Neural cell (in vitro differentiated cells): ENCODE measurements at regions not wholly inside any gene's neighbourhood (a gene's known extent, or its start where the extent isn't known, plus 50 kb on each side); places are given as distances from the start of the nearest gene placed in this dataset.

Source experiments
- H2AFZ ChIP-seq: fragments of 200-600, 300-800 bp; sonication (generic), shearing (Covaris generic); 2 replicates; pipeline ENCODE4 v1.6.0; 2014; ENCODE audit warnings: low read depth, mild to moderate bottlenecking, antibody characterized with exemption, low read length, moderate library complexity
- H3F3A ChIP-seq: fragments of 200-600 bp; shearing (Covaris generic); 2 replicates; pipeline ENCODE4 v1.6.1; 2016; ENCODE audit warnings: mild to moderate bottlenecking, moderate library complexity, mixed read lengths, antibody characterized with exemption, low read length; ENCODE audit not compliant: insufficient read depth, poor library complexity, severe bottlenecking
- H3K27ac ChIP-seq: fragments of 200-600, 300-800 bp; sonication (generic), shearing (Covaris generic); 2 replicates; pipeline ENCODE4 v1.5.1; 2014; ENCODE audit warnings: mild to moderate bottlenecking, low read length, moderate library complexity
- H3K27me3 ChIP-seq: fragments of 300-800, 200-600 bp; sonication (generic), shearing (Covaris generic); 2 replicates; pipeline ENCODE4 v1.6.0; 2014; ENCODE audit warnings: mild to moderate bottlenecking, low read depth, low read length, moderate library complexity; ENCODE audit not compliant: insufficient read depth
- H3K36me3 ChIP-seq: fragments of 300-800, 200-600 bp; sonication (generic), shearing (Covaris generic); 2 replicates; pipeline ENCODE4 v1.5.1; 2014; ENCODE audit warnings: mild to moderate bottlenecking, antibody characterized with exemption, low read length, moderate library complexity; ENCODE audit not compliant: insufficient read depth
- H3K4me2 ChIP-seq: fragments of 300-800, 200-600 bp; sonication (generic), shearing (Covaris generic); 2 replicates; pipeline ENCODE4 v1.6.0; 2014; ENCODE audit warnings: mild to moderate bottlenecking, low read length
- H3K4me3 ChIP-seq: fragments of 300-800, 200-600 bp; sonication (generic), shearing (Covaris generic); 2 replicates; pipeline ENCODE4 v1.5.1; 2014; ENCODE audit warnings: mild to moderate bottlenecking, low read length, moderate library complexity
- H3K79me2 ChIP-seq: fragments of 200-600 bp; shearing (Covaris generic); replicated peaks from 2 replicates; pipeline ENCODE4 v1.6.0; 2014; ENCODE audit warnings: mild to moderate bottlenecking, low read length, moderate library complexity; ENCODE audit not compliant: insufficient read depth
- H3K9ac ChIP-seq: fragments of 300-800, 200-600 bp; sonication (generic), shearing (Covaris generic); 2 replicates; pipeline ENCODE4 v1.6.1; 2016; ENCODE audit warnings: mild to moderate bottlenecking, low read length, mixed read lengths
- H3K9me2 ChIP-seq: fragments of 200-600 bp; shearing (Covaris generic); 2 replicates; pipeline ENCODE4 v1.6.1; 2016; ENCODE audit warnings: mild to moderate bottlenecking, low read length, mixed read lengths; ENCODE audit not compliant: insufficient read depth
- H3K9me3 ChIP-seq: fragments of 200-600, 300-800 bp; sonication (generic), shearing (Covaris generic); 2 replicates; pipeline ENCODE4 v1.6.1; 2016; ENCODE audit warnings: mild to moderate bottlenecking, mixed run types, low read length, moderate library complexity, mixed read lengths
- H4K20me1 ChIP-seq: fragments of 200-600 bp; shearing (Covaris generic); 2 replicates; pipeline ENCODE4 v1.6.1; 2016; ENCODE audit warnings: mild to moderate bottlenecking, mixed run types; ENCODE audit not compliant: insufficient read depth
- EP300 ChIP-seq: fragments of 450-650 bp; conservative IDR thresholded peaks from 2 replicates; pipeline ENCODE4 v1.6.1; 2014; ENCODE audit warnings: antibody characterized with exemption, mild to moderate bottlenecking, moderate library complexity; ENCODE audit not compliant: poor library complexity, severe bottlenecking
- EZH2 ChIP-seq: fragments of 200-600, 300-800 bp; shearing (Covaris generic), sonication (generic); IDR thresholded peaks from 2 replicates; pipeline ENCODE4 v1.6.1; 2014; ENCODE audit warnings: antibody characterized with exemption, low read length, borderline replicate concordance, mild to moderate bottlenecking; ENCODE audit not compliant: insufficient read depth, poor library complexity, severe bottlenecking
- MXI1 ChIP-seq: fragments of 450-650 bp; conservative IDR thresholded peaks from 2 replicates; pipeline ENCODE4 v1.6.1; 2014; ENCODE audit warnings: antibody characterized with exemption, mild to moderate bottlenecking; ENCODE audit not compliant: poor library complexity, severe bottlenecking
- POLR2AphosphoS5 ChIP-seq: IDR thresholded peaks from 2 replicates; pipeline ENCODE4 v1.6.1; 2012
- RAD21 ChIP-seq: fragments of 450-650 bp; conservative IDR thresholded peaks from 2 replicates; pipeline ENCODE4 v1.6.1; 2014; ENCODE audit warnings: antibody characterized with exemption, mild to moderate bottlenecking, moderate library complexity
- SMC3 ChIP-seq: fragments of 450-650 bp; conservative IDR thresholded peaks from 2 replicates; pipeline ENCODE4 v1.6.1; 2014; ENCODE audit warnings: antibody characterized with exemption, mild to moderate bottlenecking, moderate library complexity; ENCODE audit not compliant: poor library complexity
- TAF1 ChIP-seq: IDR thresholded peaks from 2 replicates; pipeline ENCODE4 v1.6.1; 2012; ENCODE audit warnings: low read depth
- TF ChIP-seq, protein P1 (sequence below): IDR thresholded peaks from 2 replicates; pipeline ENCODE4 v1.6.1; 2012; ENCODE audit warnings: borderline replicate concordance
- TF ChIP-seq, protein P2 (sequence below): fragments of 450-650 bp; IDR thresholded peaks from 2 replicates; pipeline ENCODE4 v1.5.1; 2014; ENCODE audit warnings: antibody characterized with exemption, mild to moderate bottlenecking, moderate library complexity; ENCODE audit not compliant: poor library complexity, severe bottlenecking

DNA sequence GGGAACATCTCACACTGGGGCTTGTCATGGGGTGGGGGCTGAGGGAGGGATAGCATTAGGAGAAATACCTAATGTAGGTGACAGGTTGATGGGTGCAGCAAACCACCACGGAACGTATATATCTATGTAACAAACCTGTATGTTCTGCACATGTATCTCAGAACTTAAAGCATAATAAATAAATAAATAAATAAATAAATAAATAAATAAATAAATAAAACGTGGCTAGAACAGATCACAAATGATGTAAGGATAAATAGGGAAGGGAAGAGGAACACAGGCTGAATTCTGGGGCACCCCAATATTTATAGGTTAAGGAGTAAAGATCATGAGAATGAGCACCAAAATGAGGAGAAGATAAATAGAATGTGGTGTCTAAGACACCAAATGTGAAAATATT is 592.2 kb downstream of the AMY1C start:
- Histone ChIP-seq H3F3A (no peaks in the 10 kb centered on the region), H3K4me3 (no peak overlapping the region), H3K9me2 (no peaks in the 10 kb centered on the region), H3K9me3 (no peaks in the 10 kb centered on the region), H3K9ac (no peak overlapping the region), H3K27me3 (no peaks in the 10 kb centered on the region), H3K79me2 (no peaks in the 10 kb centered on the region), H3K27ac (no peak overlapping the region), H3K36me3 (no peaks in the 10 kb centered on the region), H2AFZ (no peak overlapping the region), H3K4me2 (no peak overlapping the region), H4K20me1 (no peaks in the 10 kb centered on the region)
- TF ChIP-seq, protein P1, sequence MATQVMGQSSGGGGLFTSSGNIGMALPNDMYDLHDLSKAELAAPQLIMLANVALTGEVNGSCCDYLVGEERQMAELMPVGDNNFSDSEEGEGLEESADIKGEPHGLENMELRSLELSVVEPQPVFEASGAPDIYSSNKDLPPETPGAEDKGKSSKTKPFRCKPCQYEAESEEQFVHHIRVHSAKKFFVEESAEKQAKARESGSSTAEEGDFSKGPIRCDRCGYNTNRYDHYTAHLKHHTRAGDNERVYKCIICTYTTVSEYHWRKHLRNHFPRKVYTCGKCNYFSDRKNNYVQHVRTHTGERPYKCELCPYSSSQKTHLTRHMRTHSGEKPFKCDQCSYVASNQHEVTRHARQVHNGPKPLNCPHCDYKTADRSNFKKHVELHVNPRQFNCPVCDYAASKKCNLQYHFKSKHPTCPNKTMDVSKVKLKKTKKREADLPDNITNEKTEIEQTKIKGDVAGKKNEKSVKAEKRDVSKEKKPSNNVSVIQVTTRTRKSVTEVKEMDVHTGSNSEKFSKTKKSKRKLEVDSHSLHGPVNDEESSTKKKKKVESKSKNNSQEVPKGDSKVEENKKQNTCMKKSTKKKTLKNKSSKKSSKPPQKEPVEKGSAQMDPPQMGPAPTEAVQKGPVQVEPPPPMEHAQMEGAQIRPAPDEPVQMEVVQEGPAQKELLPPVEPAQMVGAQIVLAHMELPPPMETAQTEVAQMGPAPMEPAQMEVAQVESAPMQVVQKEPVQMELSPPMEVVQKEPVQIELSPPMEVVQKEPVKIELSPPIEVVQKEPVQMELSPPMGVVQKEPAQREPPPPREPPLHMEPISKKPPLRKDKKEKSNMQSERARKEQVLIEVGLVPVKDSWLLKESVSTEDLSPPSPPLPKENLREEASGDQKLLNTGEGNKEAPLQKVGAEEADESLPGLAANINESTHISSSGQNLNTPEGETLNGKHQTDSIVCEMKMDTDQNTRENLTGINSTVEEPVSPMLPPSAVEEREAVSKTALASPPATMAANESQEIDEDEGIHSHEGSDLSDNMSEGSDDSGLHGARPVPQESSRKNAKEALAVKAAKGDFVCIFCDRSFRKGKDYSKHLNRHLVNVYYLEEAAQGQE = no peak
- no peak for TF ChIP-seq MXI1
- TF ChIP-seq TAF1 = no peak
- TF ChIP-seq, protein P2, sequence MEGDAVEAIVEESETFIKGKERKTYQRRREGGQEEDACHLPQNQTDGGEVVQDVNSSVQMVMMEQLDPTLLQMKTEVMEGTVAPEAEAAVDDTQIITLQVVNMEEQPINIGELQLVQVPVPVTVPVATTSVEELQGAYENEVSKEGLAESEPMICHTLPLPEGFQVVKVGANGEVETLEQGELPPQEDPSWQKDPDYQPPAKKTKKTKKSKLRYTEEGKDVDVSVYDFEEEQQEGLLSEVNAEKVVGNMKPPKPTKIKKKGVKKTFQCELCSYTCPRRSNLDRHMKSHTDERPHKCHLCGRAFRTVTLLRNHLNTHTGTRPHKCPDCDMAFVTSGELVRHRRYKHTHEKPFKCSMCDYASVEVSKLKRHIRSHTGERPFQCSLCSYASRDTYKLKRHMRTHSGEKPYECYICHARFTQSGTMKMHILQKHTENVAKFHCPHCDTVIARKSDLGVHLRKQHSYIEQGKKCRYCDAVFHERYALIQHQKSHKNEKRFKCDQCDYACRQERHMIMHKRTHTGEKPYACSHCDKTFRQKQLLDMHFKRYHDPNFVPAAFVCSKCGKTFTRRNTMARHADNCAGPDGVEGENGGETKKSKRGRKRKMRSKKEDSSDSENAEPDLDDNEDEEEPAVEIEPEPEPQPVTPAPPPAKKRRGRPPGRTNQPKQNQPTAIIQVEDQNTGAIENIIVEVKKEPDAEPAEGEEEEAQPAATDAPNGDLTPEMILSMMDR = no peak
- no peak for TF ChIP-seq RAD21
- TF ChIP-seq POLR2AphosphoS5 = no peak
- TF ChIP-seq SMC3 = no peak
- no peak for TF ChIP-seq EZH2
- no peak for TF ChIP-seq EP300

DNA sequence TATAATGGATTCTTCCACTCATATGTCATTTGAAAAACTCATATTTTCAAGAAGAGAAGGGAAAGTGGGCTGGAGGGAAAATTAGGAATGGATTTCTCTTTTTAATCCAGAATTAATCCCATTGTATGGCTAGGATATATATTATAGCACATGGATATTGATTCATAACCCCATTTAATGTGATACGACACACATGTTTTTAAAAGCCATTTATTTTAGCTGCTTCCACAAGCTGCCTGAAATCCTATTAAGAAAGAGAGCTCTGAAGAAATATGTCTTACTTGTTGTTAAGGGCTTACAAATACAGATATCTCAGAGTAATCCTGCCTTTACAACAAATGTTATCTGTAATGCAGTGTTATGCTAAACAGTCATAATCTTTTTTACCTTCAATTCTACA is 598.6 kb downstream of the AMY1C start:
- H3K9me3 ChIP-seq = no peaks in the 10 kb centered on the region
- no peak overlapping the region for H2AFZ ChIP-seq
- no peaks in the 10 kb centered on the region for H3F3A ChIP-seq
- H3K9me2 ChIP-seq = no peaks in the 10 kb centered on the region
- H3K27me3 ChIP-seq = no peaks in the 10 kb centered on the region
- TF ChIP-seq TAF1 (no peak), SMC3 (no peak), RAD21 (no peak), EP300 (no peak), EZH2 (no peak), POLR2AphosphoS5 (no peak), MXI1 (no peak)
- TF ChIP-seq, protein P1 = no peak
- TF ChIP-seq, protein P2 = no peak
- H3K27ac ChIP-seq = no peak overlapping the region
- no peaks in the 10 kb centered on the region for H4K20me1 ChIP-seq
- H3K36me3 ChIP-seq = no peaks in the 10 kb centered on the region
- no peak overlapping the region for H3K4me2 ChIP-seq
- H3K4me3 ChIP-seq = no peak overlapping the region
- no peaks in the 10 kb centered on the region for H3K79me2 ChIP-seq
- H3K9ac ChIP-seq = no peak overlapping the region
